GM12892 (cell line): ENCODE measurements at regions not wholly inside any gene's neighbourhood (a gene's known extent, or its start where the extent isn't known, plus 50 kb on each side); places are given as distances from the start of the nearest gene placed in this dataset.

Experiments used
- POLR2A ChIP-seq: IDR thresholded peaks from 2 replicates; pipeline ENCODE4 v1.6.1; 2011; ENCODE audit warnings: low read depth, low read length, control low read depth
- POLR2AphosphoS5 ChIP-seq: IDR thresholded peaks from 2 replicates; pipeline ENCODE4 v1.6.1; 2011; ENCODE audit warnings: low read depth, low read length, control low read depth
- TAF1 ChIP-seq: IDR thresholded peaks from 2 replicates; pipeline ENCODE4 v1.6.1; 2011; ENCODE audit warnings: low read depth, mild to moderate bottlenecking, control low read depth, low read length, borderline replicate concordance

GRCh38 chr5:29113516-29113915 is 2075.1 kb upstream of the CDH9 start:
- TF ChIP-seq POLR2A, result no peak
- no peak for TF ChIP-seq TAF1
- TF ChIP-seq POLR2AphosphoS5, result no peak
